ENCODE measurements at regions not wholly inside any gene's neighbourhood (a gene's known extent, or its start where the extent isn't known, plus 50 kb on each side); places are given as distances from the start of the nearest gene placed in this dataset.

GRCh38 chr4:8710946-8711345, 118.4 kb downstream of the CPZ start:
- no peak overlapping the region for H3K23ac ChIP-seq (ENCODE audit: insufficient read length)
- FAIRE-seq (no peak), DNase-seq (ENCODE audit: low read depth in 1 of 2, low spot score in 2 of 2) (no peak)
- H4K8ac ChIP-seq (ENCODE audit: extremely low read depth, insufficient read depth, low read length), result no peak overlapping the region; the same call in 1 of the 2 replicates
- no peak overlapping the region for H3K27ac ChIP-seq (ENCODE audit: low read depth, low read length)
- H2BK120ac ChIP-seq (replicated peaks; ENCODE audit: low read depth, low read length), result no peak overlapping the region
- H3K79me1 ChIP-seq (ENCODE audit: low read depth, low read length), result no peaks in the 10 kb centered on the region
- H3K4me3 ChIP-seq (ENCODE audit: extremely low read depth in 1 of 4, insufficient read depth in 2 of 4, low read depth in 3 of 4, low read length in 4 of 4), result no peak overlapping the region
- no peaks in the 10 kb centered on the region for H3K79me2 ChIP-seq (ENCODE audit: control insufficient read depth in 1 of 2, insufficient read depth in 2 of 2, low read length in 2 of 2)
- no peak overlapping the region for H2AK5ac ChIP-seq (ENCODE audit: low read depth, low read length)
- no peak overlapping the region for H2BK20ac ChIP-seq (ENCODE audit: low read length)
- peaks cover 0 to under 1% (median 0%) of the 10 kb centered on the region in 4 experiments; a peak in 2 of 7 replicates for H3K4me1 ChIP-seq (replicated peaks in 1 of 4; ENCODE audit: control insufficient read depth in 3 of 4, insufficient read depth in 4 of 4, low read length in 3 of 4)
- ChIA-PET CTCF (ENCODE audit: partially characterized antibody) (interaction anchor here (1.9 kb wide), 1 partner anchor 9 kb away, joined by 4 read pairs; no protein-coding TSS in a partner anchor), POLR2A (ENCODE audit: partially characterized antibody) (no interaction called here)
- no peak overlapping the region for H3K56ac ChIP-seq (replicated peaks; ENCODE audit: insufficient read length, low read depth, low read length)
- H4K91ac ChIP-seq (replicated peaks; ENCODE audit: insufficient read length, low read length), result no peak overlapping the region
- H3K4me2 ChIP-seq (ENCODE audit: insufficient read depth in 1 of 2, low read depth in 2 of 2, low read length in 2 of 2), result no peak overlapping the region
- H2BK5ac ChIP-seq (ENCODE audit: low read depth, low read length), result no peak overlapping the region
- H2BK15ac ChIP-seq (ENCODE audit: low read length), result no peak overlapping the region
- no peak overlapping the region for H3K4ac ChIP-seq (replicated peaks; ENCODE audit: insufficient read length, low read depth, low read length)
- 73% methylated on average over 8 of the region's 8 CpGs; no CpG with 5 or more reads in 1 of the 2 experiments for WGBS, 2 experiments (ENCODE audit: extremely low coverage in 1 of 2, insufficient coverage in 1 of 2, insufficient read length in 1 of 2, insufficient replicate concordance in 2 of 2, low coverage in 1 of 2, low lambda C conversion rate in 2 of 2, missing lambda C conversion rate in 1 of 2)
- no peaks in the 10 kb centered on the region for H3K36me3 ChIP-seq (ENCODE audit: control insufficient read depth in 2 of 4, insufficient read depth in 4 of 4, low read length in 3 of 4)
- H3K9me3 ChIP-seq (ENCODE audit: insufficient read depth in 2 of 2, low read depth in 1 of 2, low read length in 1 of 2), result peaks cover 0 to 10% of the 10 kb centered on the region in 2 experiments; a peak in 2 of 4 replicates
- H2BK12ac ChIP-seq (ENCODE audit: low read depth, low read length), result no peak overlapping the region
- no peaks in the 10 kb centered on the region for H4K20me1 ChIP-seq (replicated peaks in 1 of 2; ENCODE audit: control insufficient read depth in 1 of 2, insufficient read depth in 2 of 2, low read length in 2 of 2)
- no peak overlapping the region for H3K18ac ChIP-seq (ENCODE audit: extremely low read depth, low read length)
- H3K27me3 ChIP-seq (replicated peaks in 1 of 4; ENCODE audit: control insufficient read depth in 3 of 4, extremely low read depth in 1 of 4, insufficient read depth in 3 of 4, low read length in 3 of 4), result no peaks in the 10 kb centered on the region
- H3K14ac ChIP-seq (ENCODE audit: insufficient read length), result no peak overlapping the region
- H4K5ac ChIP-seq (ENCODE audit: insufficient read length, low read depth, low read length), result no peak overlapping the region
- H2AFZ ChIP-seq (ENCODE audit: low read length), result no peak overlapping the region
- H3K23me2 ChIP-seq (ENCODE audit: low read depth, low read length), result no peaks in the 10 kb centered on the region
- H3K9ac ChIP-seq (replicated peaks in 1 of 4; ENCODE audit: extremely low read depth in 1 of 4, low read depth in 3 of 4, low read length in 3 of 4), result no peak overlapping the region
- TF ChIP-seq SIRT6 (IDR thresholded peaks at IDR 0.05; ENCODE audit: low read length) (no peak), POLR2A (IDR thresholded peaks at IDR 0.05; ENCODE audit: control extremely low read depth in 1 of 2, low read depth in 2 of 2, low read length in 2 of 2) (no peak), TAF1 (IDR thresholded peaks at IDR 0.05; ENCODE audit: low read depth, low read length) (no peak), RXRA (IDR thresholded peaks at IDR 0.05; ENCODE audit: insufficient read depth, low read depth, low read length) (no peak), JUN (IDR thresholded peaks at IDR 0.05; ENCODE audit: low read depth, low read length) (no peak), TBP (IDR thresholded peaks at IDR 0.05; ENCODE audit: low read depth, low read length) (no peak)
- TF ChIP-seq, protein P1, sequence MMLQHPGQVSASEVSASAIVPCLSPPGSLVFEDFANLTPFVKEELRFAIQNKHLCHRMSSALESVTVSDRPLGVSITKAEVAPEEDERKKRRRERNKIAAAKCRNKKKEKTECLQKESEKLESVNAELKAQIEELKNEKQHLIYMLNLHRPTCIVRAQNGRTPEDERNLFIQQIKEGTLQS (IDR thresholded peaks at IDR 0.05; ENCODE audit: insufficient read depth, low read depth, low read length), result no peak
- TF ChIP-seq, protein P2, sequence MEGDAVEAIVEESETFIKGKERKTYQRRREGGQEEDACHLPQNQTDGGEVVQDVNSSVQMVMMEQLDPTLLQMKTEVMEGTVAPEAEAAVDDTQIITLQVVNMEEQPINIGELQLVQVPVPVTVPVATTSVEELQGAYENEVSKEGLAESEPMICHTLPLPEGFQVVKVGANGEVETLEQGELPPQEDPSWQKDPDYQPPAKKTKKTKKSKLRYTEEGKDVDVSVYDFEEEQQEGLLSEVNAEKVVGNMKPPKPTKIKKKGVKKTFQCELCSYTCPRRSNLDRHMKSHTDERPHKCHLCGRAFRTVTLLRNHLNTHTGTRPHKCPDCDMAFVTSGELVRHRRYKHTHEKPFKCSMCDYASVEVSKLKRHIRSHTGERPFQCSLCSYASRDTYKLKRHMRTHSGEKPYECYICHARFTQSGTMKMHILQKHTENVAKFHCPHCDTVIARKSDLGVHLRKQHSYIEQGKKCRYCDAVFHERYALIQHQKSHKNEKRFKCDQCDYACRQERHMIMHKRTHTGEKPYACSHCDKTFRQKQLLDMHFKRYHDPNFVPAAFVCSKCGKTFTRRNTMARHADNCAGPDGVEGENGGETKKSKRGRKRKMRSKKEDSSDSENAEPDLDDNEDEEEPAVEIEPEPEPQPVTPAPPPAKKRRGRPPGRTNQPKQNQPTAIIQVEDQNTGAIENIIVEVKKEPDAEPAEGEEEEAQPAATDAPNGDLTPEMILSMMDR (IDR thresholded peaks at IDR 0.05; ENCODE audit: control extremely low read depth in 1 of 3, insufficient read depth in 1 of 3, low read depth in 1 of 3, low read length in 3 of 3), result no peak

Data from H1 (cell line).